IgD-negative memory B cell (primary cell): ENCODE measurements at regions not wholly inside any gene's neighbourhood (a gene's known extent, or its start where the extent isn't known, plus 50 kb on each side); places are given as distances from the start of the nearest gene placed in this dataset.

ENCODE experiments used
- H3K27ac Mint-ChIP-seq, 3 donors: one replicate each; pipeline ENCODE4 v1.8.0; 2020 to 2022; ENCODE audit warnings: mild to moderate bottlenecking in 3 of 3, mixed read lengths in 3 of 3, moderate library complexity in 1 of 3
- H3K27me3 Mint-ChIP-seq: one replicate; pipeline ENCODE4 v1.8.0; 2021; ENCODE audit warnings: mixed read lengths
- H3K36me3 Mint-ChIP-seq: one replicate; pipeline ENCODE4 v1.8.0; 2020; ENCODE audit warnings: mild to moderate bottlenecking, mixed read lengths
- H3K4me1 Mint-ChIP-seq, 3 donors: one replicate each; pipeline ENCODE4 v1.8.0; 2020 to 2022; ENCODE audit warnings: mixed read lengths in 3 of 3, mild to moderate bottlenecking in 1 of 3
- H3K4me3 Mint-ChIP-seq, 4 donors: one replicate each; pipeline ENCODE4 v1.8.0; 2020 to 2022; ENCODE audit warnings: mild to moderate bottlenecking in 4 of 4, mixed read lengths in 4 of 4, moderate library complexity in 3 of 4
- H3K9me3 Mint-ChIP-seq, 3 donors: one replicate each; pipeline ENCODE4 v1.8.0; 2020 to 2021; ENCODE audit warnings: mixed read lengths in 3 of 3, mild to moderate bottlenecking in 1 of 3

GRCh38 chr5:56451742-56452141, 218.6 kb upstream of the ANKRD55 start:
- Mint-ChIP-seq H3K27me3 (no peaks in the 10 kb centered on the region), H3K4me3 (no peak overlapping the region), H3K9me3 (peaks cover 0 to 6% (median 0%) of the 10 kb centered on the region in 3 donors), H3K36me3 (no peaks in the 10 kb centered on the region), H3K4me1 (peaks cover 9 to 30% (median 12%) of the 10 kb centered on the region in 3 donors), H3K27ac (no peak overlapping the region)

DNA sequence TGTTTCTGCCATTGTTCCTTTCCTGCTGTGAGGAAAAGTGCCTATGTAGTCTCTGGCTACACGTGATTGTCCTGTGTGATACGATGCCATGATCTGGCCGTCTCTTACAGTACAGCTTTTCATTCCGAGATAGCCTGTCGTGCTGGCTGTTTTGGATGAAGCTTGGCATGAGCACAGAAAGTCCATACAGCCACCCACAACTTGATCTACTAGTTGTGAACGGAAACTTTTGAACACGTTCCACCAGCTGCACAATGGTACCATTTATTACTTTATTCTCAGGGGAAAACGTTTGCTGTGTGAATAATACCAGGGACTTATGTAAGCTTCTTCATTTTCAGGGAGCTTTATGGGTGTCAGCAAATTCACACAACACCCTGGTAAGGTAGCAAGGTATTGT, 217.6 kb upstream of the ANKRD55 start:
- Mint-ChIP-seq H3K27ac (no peak overlapping the region), H3K9me3 (peaks cover 0 to 6% (median 0%) of the 10 kb centered on the region in 3 donors), H3K4me1 (peaks cover 9 to 30% (median 12%) of the 10 kb centered on the region in 3 donors)

GRCh38 chr5:56449071-56449640, 216.0 kb upstream of the ANKRD55 start:
- peaks cover 9 to 26% (median 10%) of the 10 kb centered on the region in 3 donors for H3K4me1 Mint-ChIP-seq
- peaks cover 0 to 6% (median 0%) of the 10 kb centered on the region in 3 donors for H3K9me3 Mint-ChIP-seq
- no peaks in the 10 kb centered on the region for H3K27me3 Mint-ChIP-seq
- H3K4me3 Mint-ChIP-seq = no peak overlapping the region
- H3K27ac Mint-ChIP-seq = peak overlapping the region in 1 of 3 donors; percentile 86
- no peaks in the 10 kb centered on the region for H3K36me3 Mint-ChIP-seq

More for the DNA sequence above, 217.6 kb upstream of the ANKRD55 start:
- Mint-ChIP-seq H3K4me3 (no peak overlapping the region), H3K27me3 (no peaks in the 10 kb centered on the region), H3K36me3 (no peaks in the 10 kb centered on the region)

DNA sequence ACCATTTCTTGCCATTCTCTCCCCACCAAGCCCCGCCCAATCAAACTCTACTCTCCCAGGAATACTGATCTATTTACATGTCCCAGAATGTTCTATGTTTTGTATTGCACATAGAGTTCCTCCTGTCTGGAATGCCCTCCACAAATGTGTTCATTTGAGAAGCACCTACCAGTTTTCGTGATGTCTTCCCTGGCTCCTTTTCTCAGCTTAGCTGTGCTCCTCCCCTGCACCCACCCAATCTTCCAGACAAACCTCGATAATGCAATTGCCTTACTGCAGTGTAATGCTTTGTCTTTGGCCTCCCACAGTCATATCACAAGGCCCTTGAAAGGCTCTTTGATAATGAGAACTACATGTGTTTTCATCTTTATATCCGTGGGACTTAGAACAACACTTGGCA, 214.5 kb upstream of the ANKRD55 start:
- Mint-ChIP-seq H3K36me3 (no peaks in the 10 kb centered on the region), H3K4me3 (peak overlapping the region in 2 of 4 donors; percentile 19 to 29), H3K9me3 (peaks cover 0 to 6% (median 4%) of the 10 kb centered on the region in 3 donors), H3K4me1 (peaks cover 9 to 23% (median 10%) of the 10 kb centered on the region in 3 donors), H3K27ac (peak overlapping the region in 1 of 3 donors; percentile 63), H3K27me3 (no peaks in the 10 kb centered on the region)

GRCh38 chr5:56447232-56447631, 214.1 kb upstream of the ANKRD55 start:
- Mint-ChIP-seq H3K9me3 (peaks cover 0 to 6% (median 4%) of the 10 kb centered on the region in 3 donors), H3K27me3 (no peaks in the 10 kb centered on the region), H3K4me1 (peaks cover 8 to 23% (median 9%) of the 10 kb centered on the region in 3 donors), H3K36me3 (no peaks in the 10 kb centered on the region), H3K27ac (no peak overlapping the region), H3K4me3 (no peak overlapping the region)

DNA sequence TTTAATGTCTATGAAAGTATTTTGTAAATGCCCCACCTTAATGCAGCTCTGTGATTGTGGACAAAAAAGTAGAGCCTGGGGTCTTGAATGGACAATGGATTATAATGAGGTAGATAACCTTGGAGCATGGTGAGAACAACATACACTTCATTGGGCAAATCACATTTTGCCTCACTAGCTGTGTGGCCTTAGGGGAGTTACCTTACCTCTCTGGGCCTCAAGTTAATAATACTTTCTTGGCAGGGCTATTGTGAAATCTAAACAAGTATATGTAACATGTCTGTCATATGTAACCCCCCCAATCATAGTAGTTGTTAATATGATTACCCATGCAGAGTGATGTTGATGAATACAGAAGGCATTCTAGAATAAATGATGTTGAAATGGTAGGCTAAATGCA, 213.6 kb upstream of the ANKRD55 start:
- Mint-ChIP-seq H3K36me3 (no peaks in the 10 kb centered on the region), H3K9me3 (peaks cover 0 to 6% (median 4%) of the 10 kb centered on the region in 3 donors), H3K4me1 (peaks cover 8 to 23% (median 9%) of the 10 kb centered on the region in 3 donors), H3K27ac (no peak overlapping the region), H3K27me3 (no peaks in the 10 kb centered on the region), H3K4me3 (no peak overlapping the region)

- H3K9me3 Mint-ChIP-seq = peaks cover 0 to 6% (median 4%) of the 10 kb centered on the region in 3 donors
- no peak overlapping the region for H3K27ac Mint-ChIP-seq
- H3K27me3 Mint-ChIP-seq = no peaks in the 10 kb centered on the region
- H3K4me3 Mint-ChIP-seq = no peak overlapping the region
- H3K36me3 Mint-ChIP-seq = no peaks in the 10 kb centered on the region
- peaks cover 0 to 9% (median 7%) of the 10 kb centered on the region in 3 donors for H3K4me1 Mint-ChIP-seq
Measured at GRCh38 chr5:56443826-56444225, 210.7 kb upstream of the ANKRD55 start.

DNA sequence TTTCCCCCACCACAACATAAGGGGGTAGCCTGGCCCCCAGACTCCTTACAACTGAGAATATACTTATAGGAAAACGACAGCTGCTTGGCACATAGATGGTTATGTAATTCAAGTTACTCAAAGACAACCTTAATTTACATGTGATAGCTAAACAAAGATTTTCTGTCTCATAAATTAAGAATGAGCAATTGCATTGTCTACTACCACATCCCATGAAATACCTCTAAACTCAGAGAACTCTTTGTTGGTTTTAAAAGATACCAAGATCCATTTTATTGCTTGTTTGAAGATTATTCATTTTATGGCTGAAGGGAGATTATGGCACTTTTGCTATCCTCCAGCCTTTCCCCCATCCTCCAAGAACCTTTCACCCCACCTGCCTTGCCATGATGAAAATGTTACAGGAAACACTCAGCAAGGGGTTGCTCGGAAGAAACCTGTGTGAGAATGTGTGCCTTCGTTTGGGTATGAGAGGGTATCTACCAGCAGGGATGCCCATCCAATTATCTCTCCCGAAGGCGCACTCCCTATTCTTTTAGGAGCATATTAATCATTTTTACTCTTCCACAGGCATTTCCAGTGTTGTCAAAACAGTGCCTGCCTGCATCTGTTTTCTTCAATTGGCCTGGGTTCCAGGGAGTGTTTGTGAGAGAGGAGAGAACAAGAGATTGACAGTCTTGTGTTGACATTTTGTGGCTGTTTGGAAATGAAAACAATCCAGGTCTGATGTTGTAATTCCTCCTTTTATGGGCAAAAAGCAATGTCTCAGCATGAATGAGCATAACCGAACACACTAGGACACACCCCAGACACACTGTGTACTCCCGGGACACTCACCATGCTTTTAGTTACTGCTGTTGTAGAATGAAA, 208.0 kb upstream of the ANKRD55 start:
- no peaks in the 10 kb centered on the region for H3K27me3 Mint-ChIP-seq
- no peaks in the 10 kb centered on the region for H3K36me3 Mint-ChIP-seq
- H3K4me3 Mint-ChIP-seq = no peak overlapping the region
- peaks cover 0 to 3% (median 3%) of the 10 kb centered on the region in 3 donors for H3K4me1 Mint-ChIP-seq
- H3K9me3 Mint-ChIP-seq = peaks cover 0 to 4% (median 0%) of the 10 kb centered on the region in 3 donors
- H3K27ac Mint-ChIP-seq = no peak overlapping the region

- no peaks in the 10 kb centered on the region for H3K36me3 Mint-ChIP-seq
- H3K4me3 Mint-ChIP-seq = no peak overlapping the region
- H3K27ac Mint-ChIP-seq = no peak overlapping the region
- no peaks in the 10 kb centered on the region for H3K27me3 Mint-ChIP-seq
- H3K9me3 Mint-ChIP-seq = no peaks in the 10 kb centered on the region
- H3K4me1 Mint-ChIP-seq = peaks cover 5 to 18% (median 15%) of the 10 kb centered on the region in 3 donors
Measured at GRCh38 chr5:56434986-56435385, 201.9 kb upstream of the ANKRD55 start.

DNA sequence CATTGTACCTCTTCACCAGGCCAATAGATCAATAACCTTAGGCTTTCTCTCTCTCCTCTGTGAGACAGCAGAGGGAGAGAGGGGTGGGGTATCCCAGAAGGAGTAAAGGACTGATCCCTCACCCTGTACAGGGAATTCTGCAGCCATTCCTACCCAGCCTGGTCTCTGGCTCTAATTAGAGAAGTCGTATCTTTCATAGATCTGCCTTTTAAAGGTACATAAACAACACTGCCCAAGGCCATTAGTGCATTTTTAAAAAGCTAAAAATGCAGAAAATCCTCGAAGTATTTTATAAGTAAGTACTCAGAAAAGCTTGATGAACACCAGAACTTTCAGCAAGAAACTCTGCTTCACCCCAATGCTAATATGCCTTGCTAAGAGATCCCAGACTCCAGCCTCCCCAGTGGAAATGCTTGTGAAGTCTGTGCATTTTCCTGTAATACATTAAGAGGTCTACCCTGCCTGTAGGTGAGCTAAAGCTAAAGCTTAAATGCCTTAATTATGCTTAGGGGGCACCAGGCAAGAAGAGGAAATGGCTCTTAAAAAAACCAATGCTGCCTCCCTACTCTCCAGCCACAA, 200.0 kb upstream of the ANKRD55 start:
- Mint-ChIP-seq H3K4me1 (peaks cover 5 to 21% (median 17%) of the 10 kb centered on the region in 3 donors), H3K36me3 (no peaks in the 10 kb centered on the region), H3K27me3 (no peaks in the 10 kb centered on the region), H3K27ac (no peak overlapping the region), H3K4me3 (no peak overlapping the region), H3K9me3 (no peaks in the 10 kb centered on the region)

DNA sequence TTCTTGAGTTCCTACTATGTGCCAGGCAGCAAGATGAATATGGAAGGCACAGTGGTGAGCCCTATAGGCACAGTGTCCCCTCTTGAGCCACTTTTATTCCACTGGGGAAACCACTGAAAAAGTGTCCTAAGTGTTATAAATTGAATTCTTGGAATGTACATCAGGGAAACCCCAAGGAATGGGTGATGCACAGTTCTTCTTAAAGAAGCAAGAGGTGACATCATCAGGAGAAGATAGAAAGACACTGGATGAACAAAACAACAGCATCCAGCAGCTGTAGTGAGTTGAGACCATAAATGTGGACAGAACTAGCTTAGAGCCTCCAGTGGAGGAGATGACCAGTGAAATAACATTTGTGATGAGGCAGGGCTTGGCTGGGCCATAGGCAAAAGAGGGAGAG, 199.2 kb upstream of the ANKRD55 start:
- no peak overlapping the region for H3K4me3 Mint-ChIP-seq
- peak overlapping the region in 1 of 3 donors; percentile 12 for H3K27ac Mint-ChIP-seq

DNA sequence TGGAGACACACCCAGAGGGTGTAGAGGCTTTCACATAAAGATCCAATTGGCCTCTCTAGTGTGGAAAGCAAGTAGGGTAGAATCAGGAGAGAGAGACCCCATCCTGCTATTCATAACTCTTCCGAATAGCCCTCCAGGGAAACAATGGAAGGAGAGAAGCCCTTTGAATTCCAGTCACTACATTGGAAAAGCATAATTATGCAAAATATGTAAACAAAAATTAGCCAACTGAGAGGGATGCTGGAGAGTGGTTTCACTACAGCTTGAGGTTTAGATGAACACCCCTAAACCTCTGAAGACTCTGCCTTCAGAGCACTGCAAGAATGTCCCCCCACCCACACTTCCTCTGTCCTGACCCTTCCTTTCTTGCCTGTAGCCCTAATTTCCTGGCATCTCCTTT, 197.3 kb upstream of the ANKRD55 start:
- Mint-ChIP-seq H3K4me3 (no peak overlapping the region), H3K9me3 (no peaks in the 10 kb centered on the region), H3K27ac (no peak overlapping the region), H3K36me3 (no peaks in the 10 kb centered on the region), H3K4me1 (peaks cover 4 to 19% (median 15%) of the 10 kb centered on the region in 3 donors), H3K27me3 (no peaks in the 10 kb centered on the region)

More for the DNA sequence above, 199.2 kb upstream of the ANKRD55 start:
- H3K9me3 Mint-ChIP-seq = no peaks in the 10 kb centered on the region
- H3K27me3 Mint-ChIP-seq = no peaks in the 10 kb centered on the region
- no peaks in the 10 kb centered on the region for H3K36me3 Mint-ChIP-seq
- H3K4me1 Mint-ChIP-seq = peaks cover 2 to 21% (median 17%) of the 10 kb centered on the region in 3 donors

DNA sequence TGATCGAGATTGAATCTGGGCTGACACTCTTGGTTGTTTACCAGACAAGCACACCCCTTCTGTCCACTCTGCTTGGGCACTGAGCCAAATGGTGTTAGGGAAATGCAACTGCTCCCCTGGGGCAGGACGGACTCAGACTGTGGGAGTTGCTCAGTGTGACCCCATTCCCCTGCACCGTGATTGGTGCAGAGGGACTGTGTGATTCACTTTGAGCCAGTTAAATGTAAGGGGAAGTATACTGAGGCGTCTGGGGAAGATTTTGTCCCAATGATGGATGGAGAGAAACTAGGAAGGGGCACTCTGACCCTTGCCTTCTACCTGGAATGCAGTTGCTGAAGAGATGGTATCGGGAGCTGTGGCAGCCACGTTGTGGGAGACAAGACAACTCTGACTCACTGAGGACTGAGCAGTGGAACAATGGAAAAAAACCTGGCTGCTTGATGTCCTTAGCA, 196.0 kb upstream of the ANKRD55 start:
- H3K4me3 Mint-ChIP-seq = no peak overlapping the region
- H3K4me1 Mint-ChIP-seq = peaks cover 4 to 15% (median 14%) of the 10 kb centered on the region in 3 donors
- H3K27ac Mint-ChIP-seq = no peak overlapping the region
- no peaks in the 10 kb centered on the region for H3K36me3 Mint-ChIP-seq
- H3K27me3 Mint-ChIP-seq = no peaks in the 10 kb centered on the region
- no peaks in the 10 kb centered on the region for H3K9me3 Mint-ChIP-seq

GRCh38 chr5:56426693-56427092, 193.6 kb upstream of the ANKRD55 start:
- Mint-ChIP-seq H3K36me3 (no peaks in the 10 kb centered on the region), H3K4me3 (no peak overlapping the region), H3K9me3 (peaks cover 3 to 6% (median 3%) of the 10 kb centered on the region in 3 donors), H3K27ac (no peak overlapping the region), H3K4me1 (peaks cover 2 to 8% (median 6%) of the 10 kb centered on the region in 3 donors), H3K27me3 (no peaks in the 10 kb centered on the region)
